LNCAP (cell line): ENCODE measurements at regions not wholly inside any gene's neighbourhood (a gene's known extent, or its start where the extent isn't known, plus 50 kb on each side); places are given as distances from the start of the nearest gene placed in this dataset.

Source experiments
- TF ChIP-seq, protein P1 (sequence below): fragments of 450-650 bp; IDR thresholded peaks from 2 replicates; pipeline ENCODE4 v1.5.1; 2017; ENCODE audit warnings: mild to moderate bottlenecking

DNA sequence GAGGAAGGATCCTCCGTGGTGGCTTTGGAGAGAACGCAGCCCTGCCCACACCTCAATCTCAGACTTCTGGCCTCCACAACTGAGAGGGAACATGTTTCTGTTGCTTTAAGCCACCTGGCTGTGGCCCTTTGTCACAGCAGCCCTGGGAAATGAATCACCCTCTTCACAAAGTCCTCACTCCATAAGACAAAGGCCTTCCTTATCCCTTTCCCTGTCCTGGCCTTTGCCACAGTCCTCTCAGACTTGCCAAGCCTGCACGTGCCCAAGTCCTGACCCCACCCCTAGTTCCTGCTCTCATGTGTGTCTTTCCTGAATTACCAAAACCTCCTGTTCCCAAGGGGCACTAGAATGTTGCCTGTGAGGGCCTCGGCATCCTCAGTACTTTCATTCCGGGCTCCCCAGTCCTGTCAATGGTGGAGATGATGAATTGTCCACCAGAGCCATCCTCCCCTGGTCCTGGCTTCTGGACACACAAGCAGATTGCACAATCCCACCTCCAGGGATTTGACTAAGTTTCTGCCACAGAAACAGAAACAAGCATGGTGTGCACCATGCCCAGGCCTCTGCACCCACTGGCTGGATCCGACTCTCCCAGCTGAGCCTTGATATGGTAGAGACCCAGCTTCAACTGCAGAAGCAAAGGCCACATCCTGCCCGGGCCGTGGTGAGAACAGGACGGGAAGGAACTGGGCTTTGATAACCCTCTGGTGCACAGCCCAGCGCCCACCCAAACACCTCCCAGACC, 232.6 kb upstream of the PDE10A start:
- TF ChIP-seq, protein P1, sequence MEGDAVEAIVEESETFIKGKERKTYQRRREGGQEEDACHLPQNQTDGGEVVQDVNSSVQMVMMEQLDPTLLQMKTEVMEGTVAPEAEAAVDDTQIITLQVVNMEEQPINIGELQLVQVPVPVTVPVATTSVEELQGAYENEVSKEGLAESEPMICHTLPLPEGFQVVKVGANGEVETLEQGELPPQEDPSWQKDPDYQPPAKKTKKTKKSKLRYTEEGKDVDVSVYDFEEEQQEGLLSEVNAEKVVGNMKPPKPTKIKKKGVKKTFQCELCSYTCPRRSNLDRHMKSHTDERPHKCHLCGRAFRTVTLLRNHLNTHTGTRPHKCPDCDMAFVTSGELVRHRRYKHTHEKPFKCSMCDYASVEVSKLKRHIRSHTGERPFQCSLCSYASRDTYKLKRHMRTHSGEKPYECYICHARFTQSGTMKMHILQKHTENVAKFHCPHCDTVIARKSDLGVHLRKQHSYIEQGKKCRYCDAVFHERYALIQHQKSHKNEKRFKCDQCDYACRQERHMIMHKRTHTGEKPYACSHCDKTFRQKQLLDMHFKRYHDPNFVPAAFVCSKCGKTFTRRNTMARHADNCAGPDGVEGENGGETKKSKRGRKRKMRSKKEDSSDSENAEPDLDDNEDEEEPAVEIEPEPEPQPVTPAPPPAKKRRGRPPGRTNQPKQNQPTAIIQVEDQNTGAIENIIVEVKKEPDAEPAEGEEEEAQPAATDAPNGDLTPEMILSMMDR, result no peak

DNA sequence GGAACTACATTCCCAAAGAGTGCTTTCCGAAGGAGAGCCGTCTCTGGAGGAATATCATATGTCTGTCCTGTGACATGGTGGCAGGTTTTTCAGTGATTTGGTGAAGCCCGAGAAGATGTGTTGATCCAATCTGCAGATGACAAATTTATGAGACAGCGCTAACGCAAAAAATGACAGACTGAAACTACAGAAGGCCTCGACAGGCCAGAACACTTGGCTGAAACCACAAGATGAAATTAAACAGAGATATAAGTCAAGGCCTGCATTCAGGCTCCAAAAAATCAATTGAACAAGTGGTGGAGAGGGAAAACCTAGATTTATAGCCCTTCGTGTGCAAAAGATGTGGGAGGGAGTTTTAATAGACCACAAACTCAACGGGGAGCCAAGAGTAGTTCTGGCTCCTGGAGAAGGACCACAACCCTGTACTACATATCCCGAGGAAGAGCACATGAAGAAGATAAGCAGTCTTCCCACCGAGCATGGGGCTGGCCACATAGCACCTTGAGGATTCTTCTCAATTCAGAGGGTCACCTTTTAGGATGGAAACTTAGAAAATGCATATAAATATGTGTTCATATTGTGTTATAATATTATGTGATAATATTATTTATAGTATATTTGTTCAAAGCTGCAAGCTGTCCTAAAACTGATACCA, 231.3 kb upstream of the PDE10A start:
- TF ChIP-seq, protein P1, result no peak

DNA sequence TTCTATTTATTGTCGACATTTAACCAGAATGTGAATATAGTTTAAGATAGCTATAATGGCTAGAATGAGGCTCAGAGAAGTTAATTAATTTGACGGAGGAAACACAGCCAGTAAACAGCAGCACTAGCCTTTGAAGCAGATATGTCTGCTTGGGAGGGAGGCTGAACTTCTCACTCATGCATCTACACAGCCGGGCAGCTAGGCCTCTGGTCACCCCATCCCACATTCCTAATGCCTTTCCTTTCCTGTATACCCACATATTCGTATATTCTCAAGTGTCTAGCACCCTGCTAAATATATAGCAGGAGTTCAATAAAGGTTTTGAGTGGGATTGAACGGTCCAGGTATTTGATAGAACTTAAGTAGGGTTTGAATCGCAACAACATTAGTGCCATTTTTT, 230.4 kb upstream of the PDE10A start:
- TF ChIP-seq, protein P1, result no peak

DNA sequence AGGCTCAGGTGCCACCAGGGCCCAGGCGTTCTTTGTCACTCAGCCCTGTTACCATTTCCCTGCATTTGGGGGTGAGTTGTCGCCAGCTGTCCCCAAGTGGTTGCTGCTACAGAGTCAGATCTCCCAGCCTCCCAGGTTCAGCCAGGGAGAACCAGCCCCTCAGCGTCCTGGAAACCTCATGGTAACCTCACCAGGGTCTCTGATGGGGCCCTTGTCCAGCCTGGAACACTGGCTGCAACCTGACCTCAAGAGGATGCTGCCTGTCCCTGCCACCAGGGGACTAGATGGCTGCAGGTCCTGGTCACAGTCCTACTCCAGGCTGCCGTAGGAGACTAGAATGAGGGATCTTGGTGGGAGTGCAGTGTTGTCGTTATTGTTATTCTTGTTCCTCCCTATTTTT, 228.3 kb upstream of the PDE10A start:
- TF ChIP-seq, protein P1, result peak; percentile 20; the same call in 1 of the 2 replicates

DNA sequence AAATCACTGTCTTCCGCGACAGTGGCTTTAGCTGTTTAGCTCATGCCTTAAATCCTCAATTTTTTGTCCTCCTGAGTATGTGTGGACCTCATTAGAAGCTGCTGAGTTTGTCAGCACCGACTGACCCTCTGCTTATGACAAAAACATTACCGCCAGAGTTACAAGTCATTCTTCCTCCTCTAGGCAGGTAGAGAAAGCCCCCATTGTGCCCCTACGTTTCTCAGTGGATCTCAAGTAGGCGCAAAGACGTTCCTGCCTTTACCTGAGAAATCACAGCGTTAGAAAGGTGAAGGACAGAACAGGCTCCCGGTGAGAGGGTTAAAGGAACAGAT, 227.3 kb upstream of the PDE10A start:
- TF ChIP-seq, protein P1, result 0 out of 2 replicates have a peak, but pooled peaks have one; percentile 3

DNA sequence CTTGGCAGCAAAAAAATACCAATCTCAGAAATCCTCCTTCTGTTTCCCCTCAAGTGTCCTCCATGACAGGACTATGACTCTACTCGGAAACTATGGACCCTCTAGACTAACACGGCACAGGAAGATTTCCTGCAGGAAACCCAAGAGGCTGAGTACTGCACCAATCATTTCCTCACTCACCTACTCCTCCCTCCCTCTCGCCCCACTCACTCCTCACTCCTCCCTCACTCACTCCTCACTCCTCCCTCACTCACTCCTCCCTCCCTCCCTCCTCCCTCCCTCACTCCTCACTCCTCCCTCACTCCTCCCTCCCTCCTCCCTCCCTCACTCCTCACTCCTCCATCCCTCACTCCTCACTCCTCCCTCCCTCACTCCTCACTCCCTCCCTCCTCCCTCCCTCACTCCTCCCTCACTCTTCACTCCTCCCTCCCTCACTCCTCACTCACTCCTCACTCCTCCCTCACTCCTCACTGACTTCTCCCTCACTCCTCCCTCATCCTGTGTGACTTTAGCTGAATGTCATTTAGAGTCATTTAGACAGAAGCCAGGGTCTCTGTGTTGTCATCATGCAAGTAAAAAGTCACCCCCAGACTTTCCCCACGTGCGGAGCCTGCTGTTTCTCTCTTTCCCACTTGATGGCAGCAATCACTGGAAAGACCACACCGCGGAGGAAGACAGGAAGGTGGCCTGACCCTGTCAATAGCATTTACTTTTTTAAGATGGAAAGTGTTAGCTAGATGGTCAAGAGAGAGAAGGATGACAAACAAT, 226.8 kb upstream of the PDE10A start:
- TF ChIP-seq, protein P1, result peak; percentile 90

DNA sequence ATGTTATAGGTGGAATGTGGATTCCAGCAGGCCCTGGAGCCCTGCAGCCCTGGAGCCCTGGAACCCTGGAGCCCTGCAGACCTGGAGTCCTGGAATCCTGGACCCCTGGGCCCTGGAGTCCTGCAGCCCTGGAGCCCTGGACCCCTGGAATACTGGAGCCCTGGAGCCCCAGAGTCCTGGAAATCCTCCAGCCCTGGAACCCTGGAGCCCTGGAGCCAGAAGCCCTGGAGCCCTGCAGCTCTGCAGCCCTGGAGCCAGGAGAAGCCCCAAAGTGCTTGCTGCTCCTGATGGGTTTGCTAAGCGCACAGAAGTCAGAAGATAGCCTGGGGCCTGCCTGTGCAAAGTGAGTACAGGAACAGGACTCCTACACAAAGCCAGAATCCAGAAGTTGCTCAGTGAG, 223.1 kb upstream of the PDE10A start:
- TF ChIP-seq, protein P1, result no peak
